HTR-8/SVneo (cell line): ENCODE measurements at regions not wholly inside any gene's neighbourhood (a gene's known extent, or its start where the extent isn't known, plus 50 kb on each side); places are given as distances from the start of the nearest gene placed in this dataset.

Source experiments
- DNase-seq: peaks from one replicate; pipeline ENCODE4 v3.0.0; 2011; ENCODE audit warnings: low spot score, mixed read lengths; ENCODE audit not compliant: insufficient read length
- FAIRE-seq: peaks from 2 replicates; lab custom pipeline; 2011; peaks lifted over from hg19 to GRCh38; lab: Jason Lieb, UNC

DNA sequence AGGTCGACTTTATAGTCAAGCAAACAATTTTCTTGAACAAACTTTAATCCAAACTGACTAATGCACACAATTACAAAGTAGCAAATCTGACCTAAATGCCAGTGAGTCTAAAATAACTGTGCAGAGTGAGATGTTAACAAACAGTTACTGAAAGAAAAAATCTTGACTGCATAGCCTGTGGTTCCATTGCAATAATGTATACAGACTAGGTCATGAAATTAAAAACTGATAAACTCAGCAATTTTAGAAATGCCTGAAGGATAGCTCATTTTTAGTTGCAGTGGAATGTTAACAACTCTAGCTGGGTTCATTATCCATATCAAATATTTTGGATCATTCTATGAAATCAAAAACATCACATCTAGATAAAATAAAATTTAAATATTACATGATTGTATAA, 73.4 kb upstream of the CDH12 start:
- no peak for DNase-seq
- FAIRE-seq, result no peak

DNA sequence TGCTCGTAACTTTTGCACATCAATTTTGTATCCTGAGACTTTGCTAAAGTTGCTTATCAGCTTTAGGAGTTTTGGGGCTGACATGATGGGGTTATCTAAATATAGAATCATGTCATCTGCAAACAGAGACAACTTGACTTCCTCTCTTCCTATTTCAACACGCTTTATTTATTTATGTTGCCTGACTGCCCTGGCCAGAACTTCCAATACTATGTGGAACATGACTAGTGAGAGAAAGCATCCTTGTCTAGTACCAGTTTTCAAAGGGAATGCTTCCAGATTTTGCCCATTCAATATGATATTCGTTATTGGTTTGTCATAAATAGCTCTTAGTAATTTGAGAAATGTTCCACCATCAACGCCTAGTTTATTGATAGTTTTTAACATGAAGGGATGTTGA, 65.4 kb upstream of the CDH12 start:
- FAIRE-seq, result no peak

DNA sequence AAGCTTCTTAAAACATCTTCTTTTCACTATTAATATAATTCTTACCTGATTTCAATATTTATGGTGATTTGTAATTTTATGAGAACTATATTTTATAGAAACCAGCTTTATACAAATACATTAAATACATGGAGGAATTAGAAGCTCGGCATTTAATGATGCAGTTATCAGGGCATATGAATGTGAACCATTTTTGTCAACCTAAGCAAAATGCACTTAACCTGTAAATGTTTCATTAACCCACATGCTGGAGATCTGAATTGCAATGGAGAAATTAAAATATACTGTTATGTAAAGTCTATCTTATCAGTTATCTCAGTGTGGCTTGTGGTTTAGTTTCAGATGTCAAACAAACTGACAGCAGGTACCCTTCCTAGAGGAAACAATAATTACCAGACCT, 63.2 kb upstream of the CDH12 start:
- FAIRE-seq (no peak), DNase-seq (no peak)

More for the DNA sequence above, 65.4 kb upstream of the CDH12 start:
- no peak for DNase-seq

DNA sequence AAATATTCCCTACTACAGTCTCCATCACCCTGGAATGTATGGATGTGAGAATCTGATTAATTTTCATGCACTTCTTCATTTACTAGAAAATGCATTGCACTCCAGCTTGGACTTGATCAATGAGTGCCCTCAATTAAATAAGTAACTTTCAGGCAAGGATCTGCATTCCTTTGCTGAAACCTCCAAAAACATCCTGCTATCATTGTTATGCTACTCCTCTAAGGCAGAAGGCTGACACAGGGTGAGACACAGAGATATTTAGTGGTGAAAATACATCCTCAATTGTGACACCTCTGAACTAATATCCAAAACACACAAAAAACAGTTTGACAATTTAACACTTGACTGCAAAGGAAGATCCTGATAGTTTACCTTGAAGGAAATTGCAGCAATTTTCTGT, 57.9 kb upstream of the CDH12 start:
- FAIRE-seq (no peak), DNase-seq (no peak)

DNA sequence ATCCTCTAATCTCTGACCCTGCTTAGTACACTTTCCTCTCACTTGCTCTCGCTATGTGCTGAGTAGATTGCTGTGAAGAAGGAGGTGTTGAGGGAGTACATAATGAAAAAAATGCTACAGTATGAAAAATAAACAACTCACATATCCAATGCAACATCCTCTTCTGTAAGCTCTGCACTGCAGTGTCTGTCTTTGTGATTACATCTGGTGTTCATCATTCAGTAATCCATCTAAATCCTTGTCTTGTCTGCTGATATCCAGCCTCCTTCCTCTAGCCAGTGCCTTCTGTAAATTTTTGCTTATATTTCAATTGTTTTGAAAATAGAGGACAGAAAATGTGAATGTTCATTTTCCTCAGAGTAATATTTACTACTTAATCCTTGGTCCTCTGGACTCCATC, 57.4 kb upstream of the CDH12 start:
- FAIRE-seq, result no peak

DNA sequence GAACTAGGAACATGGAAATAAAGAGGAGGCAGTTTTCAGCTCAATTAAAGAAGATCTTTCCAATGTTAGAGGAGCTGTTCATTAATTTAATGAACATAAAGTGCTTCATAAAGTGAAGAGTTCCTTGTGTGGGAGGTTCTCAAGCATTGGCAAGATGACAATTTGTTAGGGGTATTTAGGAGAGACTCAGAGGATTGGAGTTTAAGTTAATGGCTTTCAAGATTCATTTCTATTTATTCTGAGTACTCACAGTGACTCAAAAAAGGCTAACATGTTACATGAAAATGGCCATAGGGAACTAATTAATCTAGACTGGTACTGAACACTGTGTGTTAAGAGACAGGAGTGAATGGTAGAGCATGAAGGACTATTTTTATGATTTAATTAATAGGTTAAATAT, 55.4 kb upstream of the CDH12 start:
- no peak for FAIRE-seq
- DNase-seq, result no peak

More for the DNA sequence above, 57.4 kb upstream of the CDH12 start:
- DNase-seq, result no peak

DNA sequence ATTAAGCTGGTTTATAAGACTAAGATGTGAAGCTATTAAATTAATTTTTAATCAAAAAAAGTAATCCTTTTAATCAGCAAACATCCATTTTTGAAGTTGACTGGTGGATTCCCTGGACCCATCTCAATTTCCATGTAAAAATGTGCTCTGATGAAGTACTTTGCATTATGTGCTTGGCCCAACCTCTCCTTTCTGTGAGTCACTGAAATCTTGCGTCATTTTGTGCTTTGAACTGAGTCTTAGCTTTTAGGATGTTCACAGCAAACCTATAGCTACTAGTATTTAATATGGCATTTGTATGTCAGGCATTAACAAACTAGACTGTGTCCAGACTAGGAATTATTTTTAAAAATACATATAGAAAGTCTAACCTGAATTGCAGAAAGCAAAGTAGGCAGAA, 55.0 kb upstream of the CDH12 start:
- no peak for DNase-seq
- FAIRE-seq, result no peak
